Calu3 (cell line): ENCODE measurements at regions not wholly inside any gene's neighbourhood (a gene's known extent, or its start where the extent isn't known, plus 50 kb on each side); places are given as distances from the start of the nearest gene placed in this dataset.

Experiments used
- BruUV-seq: library from RNA; stranded (reverse); fragments of 400-500 nt; replicated peaks from 2 replicates; lab custom pipeline; 2021; lab: Mats Ljungman, UMichigan
- CTCF ChIA-PET: fragments of 300-600 bp; sonication (Branson Sonifier 250); formaldehyde crosslinking; loops from one replicate; lab custom pipeline; 2022; ENCODE audit warnings: antibody characterized with exemption; lab: Charles Lee
- DNase-seq: peaks from one replicate; pipeline ENCODE4 v3.0.0; 2022
- H3K27ac Mint-ChIP-seq: one replicate; pipeline ENCODE4 v1.8.0; 2022; ENCODE audit warnings: mixed read lengths; ENCODE audit not compliant: unreplicated experiment
- H3K27me3 Mint-ChIP-seq: one replicate; pipeline ENCODE4 v1.8.0; 2022; ENCODE audit warnings: mixed read lengths; ENCODE audit not compliant: unreplicated experiment
- H3K36me3 Mint-ChIP-seq: one replicate; pipeline ENCODE4 v1.8.0; 2022; ENCODE audit warnings: mild to moderate bottlenecking, moderate library complexity, mixed read lengths; ENCODE audit not compliant: insufficient read depth, unreplicated experiment
- H3K4me1 Mint-ChIP-seq: one replicate; pipeline ENCODE4 v1.8.0; 2022; ENCODE audit warnings: mild to moderate bottlenecking, low read depth, mixed read lengths; ENCODE audit not compliant: unreplicated experiment
- H3K4me3 Mint-ChIP-seq: one replicate; pipeline ENCODE4 v1.8.0; 2022; ENCODE audit warnings: mild to moderate bottlenecking, low read depth, moderate library complexity, mixed read lengths; ENCODE audit not compliant: unreplicated experiment
- H3K9me3 Mint-ChIP-seq: one replicate; pipeline ENCODE4 v1.8.0; 2022; ENCODE audit warnings: low read depth, mixed read lengths; ENCODE audit not compliant: unreplicated experiment
- intact Hi-C: fragments of 100-400 bp; cut with micrococcal nuclease; formaldehyde crosslinking; loops from one replicate; pipeline ENCODE4 v1.10.0; 2022; ENCODE audit not compliant: unreplicated experiment
- TF ChIP-seq, protein P1 (sequence below): fragments of 200-600 bp; IDR thresholded peaks from one replicate; pipeline ENCODE4 v1.8.0; 2022; ENCODE audit warnings: antibody characterized with exemption; ENCODE audit not compliant: unreplicated experiment

DNA sequence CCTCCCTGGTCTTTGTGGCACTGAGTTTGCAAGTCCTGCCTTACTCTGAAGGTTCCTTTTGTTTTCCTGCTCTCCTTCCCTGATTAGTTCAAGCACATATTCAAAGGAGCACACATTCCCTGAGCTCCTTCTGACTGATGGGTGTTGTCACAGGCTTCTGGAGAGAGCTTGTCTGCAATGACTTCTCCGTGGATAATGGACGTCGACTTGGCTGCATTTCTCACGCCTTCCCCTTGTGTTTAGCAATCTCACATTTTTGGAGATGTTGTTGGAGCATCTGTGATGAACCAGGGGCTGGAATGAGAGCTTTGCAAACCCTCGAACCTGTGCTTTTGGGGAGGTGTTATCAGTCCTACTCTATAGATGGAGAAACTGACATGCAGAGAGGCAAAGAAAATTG, 375.4 kb upstream of the PROK2 start:
- H3K9me3 Mint-ChIP-seq, result no peaks in the 10 kb centered on the region
- peaks cover 45% of the 10 kb centered on the region for H3K27me3 Mint-ChIP-seq
- no TSS peak for BruUV-seq
- no peak for DNase-seq
- H3K4me1 Mint-ChIP-seq, result peaks cover 9% of the 10 kb centered on the region
- no peaks in the 10 kb centered on the region for H3K36me3 Mint-ChIP-seq
- no peak overlapping the region for H3K27ac Mint-ChIP-seq
- TF ChIP-seq, protein P1, sequence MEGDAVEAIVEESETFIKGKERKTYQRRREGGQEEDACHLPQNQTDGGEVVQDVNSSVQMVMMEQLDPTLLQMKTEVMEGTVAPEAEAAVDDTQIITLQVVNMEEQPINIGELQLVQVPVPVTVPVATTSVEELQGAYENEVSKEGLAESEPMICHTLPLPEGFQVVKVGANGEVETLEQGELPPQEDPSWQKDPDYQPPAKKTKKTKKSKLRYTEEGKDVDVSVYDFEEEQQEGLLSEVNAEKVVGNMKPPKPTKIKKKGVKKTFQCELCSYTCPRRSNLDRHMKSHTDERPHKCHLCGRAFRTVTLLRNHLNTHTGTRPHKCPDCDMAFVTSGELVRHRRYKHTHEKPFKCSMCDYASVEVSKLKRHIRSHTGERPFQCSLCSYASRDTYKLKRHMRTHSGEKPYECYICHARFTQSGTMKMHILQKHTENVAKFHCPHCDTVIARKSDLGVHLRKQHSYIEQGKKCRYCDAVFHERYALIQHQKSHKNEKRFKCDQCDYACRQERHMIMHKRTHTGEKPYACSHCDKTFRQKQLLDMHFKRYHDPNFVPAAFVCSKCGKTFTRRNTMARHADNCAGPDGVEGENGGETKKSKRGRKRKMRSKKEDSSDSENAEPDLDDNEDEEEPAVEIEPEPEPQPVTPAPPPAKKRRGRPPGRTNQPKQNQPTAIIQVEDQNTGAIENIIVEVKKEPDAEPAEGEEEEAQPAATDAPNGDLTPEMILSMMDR, result no peak
- intact Hi-C loops, result no loop called here
- CTCF ChIA-PET, result interaction anchor here (0.9 kb wide), 1 partner anchor 10 kb away, joined by 3 read pairs; no protein-coding TSS in a partner anchor
- H3K4me3 Mint-ChIP-seq, result no peak overlapping the region

DNA sequence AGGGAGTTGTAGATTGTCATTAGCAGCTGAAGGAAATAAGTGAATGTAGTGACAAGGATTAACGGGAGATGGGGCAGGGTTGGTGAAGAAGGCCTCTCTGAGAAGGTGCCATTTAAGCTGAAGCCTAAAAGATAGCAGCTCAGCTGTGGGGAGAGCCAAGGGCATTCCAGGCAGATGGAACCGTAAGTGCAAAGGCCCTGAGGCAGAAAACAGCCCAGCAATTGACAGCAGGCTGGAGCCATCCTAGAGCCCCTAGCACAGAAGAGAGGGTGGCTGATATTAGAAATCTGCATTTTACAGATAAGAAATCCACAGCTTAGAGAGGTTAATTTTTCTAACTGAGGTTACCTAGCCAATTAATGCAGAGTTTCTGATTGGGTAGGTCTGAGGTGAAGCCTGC, 374.5 kb upstream of the PROK2 start:
- Mint-ChIP-seq H3K4me3 (no peak overlapping the region), H3K4me1 (peaks cover 9% of the 10 kb centered on the region), H3K36me3 (no peaks in the 10 kb centered on the region), H3K27ac (no peak overlapping the region), H3K9me3 (no peaks in the 10 kb centered on the region), H3K27me3 (peaks cover 47% of the 10 kb centered on the region)
- CTCF ChIA-PET, result no interaction called here
- DNase-seq, result no peak
- TF ChIP-seq, protein P1, result no peak
- intact Hi-C loops, result no loop called here
- BruUV-seq, result no TSS peak

DNA sequence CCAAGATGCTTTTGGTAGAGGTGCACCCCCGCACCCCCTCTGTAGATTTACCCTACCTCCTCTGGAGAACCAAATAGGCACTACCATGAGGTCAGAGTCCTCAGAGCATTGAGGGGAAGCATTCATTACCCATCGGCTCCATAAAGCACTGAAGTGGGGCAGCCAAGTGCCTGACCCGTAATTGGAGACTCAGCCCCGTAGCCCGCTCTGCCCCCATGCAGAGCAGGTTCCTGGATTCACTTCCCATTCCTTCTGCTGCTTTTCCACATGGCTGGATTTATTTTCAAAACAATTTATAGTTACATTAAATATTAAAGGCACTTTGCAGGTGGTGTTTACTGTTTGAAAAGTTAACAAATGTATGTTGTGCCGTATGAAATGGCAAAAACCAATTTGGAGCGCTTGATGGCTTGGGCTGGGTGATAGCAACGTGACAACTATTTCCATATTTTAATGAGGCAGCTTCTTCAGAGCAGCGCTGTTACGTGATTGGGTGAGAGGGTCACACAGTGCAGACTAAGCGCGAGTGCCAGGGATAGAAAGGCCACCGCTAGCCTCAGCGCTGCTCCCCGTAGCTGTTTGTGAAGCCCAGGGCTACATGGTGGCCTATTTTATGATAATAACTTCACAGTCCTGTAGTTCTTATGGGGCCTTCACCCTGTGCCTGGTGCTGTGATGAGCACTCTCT, 373.8 kb upstream of the PROK2 start:
- H3K4me3 Mint-ChIP-seq, result no peak overlapping the region
- peaks cover 47% of the 10 kb centered on the region for H3K27me3 Mint-ChIP-seq
- no peaks in the 10 kb centered on the region for H3K9me3 Mint-ChIP-seq
- no peaks in the 10 kb centered on the region for H3K36me3 Mint-ChIP-seq
- TF ChIP-seq, protein P1, result no peak
- CTCF ChIA-PET, result no interaction called here
- DNase-seq, result no peak
- intact Hi-C loops, result no loop called here
- no TSS peak for BruUV-seq
- no peak overlapping the region for H3K27ac Mint-ChIP-seq
- H3K4me1 Mint-ChIP-seq, result peaks cover 9% of the 10 kb centered on the region

DNA sequence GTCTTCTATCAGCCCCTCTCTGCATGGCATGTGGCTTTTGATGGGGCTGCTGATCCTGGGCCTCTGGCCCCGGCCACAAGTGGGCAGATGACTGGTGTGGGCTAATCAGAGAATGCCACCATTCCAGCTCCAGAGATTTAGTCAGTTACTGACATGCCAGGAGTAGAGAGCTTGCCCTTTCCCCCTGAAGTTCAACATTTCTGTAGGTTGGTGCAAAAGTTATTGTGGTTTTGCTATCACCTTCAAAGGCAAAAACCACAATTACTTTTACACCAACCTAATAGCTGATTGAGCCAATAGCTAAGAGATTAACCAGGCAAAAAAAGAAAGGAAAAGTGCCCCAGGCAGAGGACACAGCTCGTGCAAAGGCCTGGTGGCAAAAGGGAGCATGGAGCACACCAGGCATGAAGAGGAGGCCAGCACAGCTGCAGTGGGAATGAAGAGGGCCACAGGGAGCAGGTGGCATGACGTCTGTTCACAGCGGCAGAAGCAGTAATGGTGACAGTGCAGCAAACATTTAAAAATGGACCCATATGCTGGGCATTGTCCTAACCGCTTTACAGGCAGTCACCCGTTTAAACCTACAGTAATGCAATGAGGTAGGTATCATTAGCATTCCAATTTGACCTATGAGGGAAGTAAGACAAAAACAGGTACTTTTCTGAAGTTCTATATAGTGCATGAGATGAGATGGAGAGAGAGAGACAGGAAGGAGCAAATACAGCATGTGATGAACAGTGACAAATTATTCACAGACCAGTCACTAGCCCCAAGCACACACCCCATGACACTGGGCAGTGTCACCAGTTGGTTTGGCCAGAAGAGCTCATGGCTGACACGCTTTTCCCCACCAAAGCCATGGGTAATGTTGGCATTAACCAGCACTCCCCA, 373.0 kb upstream of the PROK2 start:
- no peaks in the 10 kb centered on the region for H3K9me3 Mint-ChIP-seq
- H3K4me3 Mint-ChIP-seq, result no peak overlapping the region
- intact Hi-C loops, result no loop called here
- TF ChIP-seq, protein P1, result no peak
- H3K36me3 Mint-ChIP-seq, result no peaks in the 10 kb centered on the region
- no peak for DNase-seq
- CTCF ChIA-PET, result no interaction called here
- BruUV-seq, result no TSS peak
- H3K27ac Mint-ChIP-seq, result no peak overlapping the region
- peaks cover 11% of the 10 kb centered on the region for H3K4me1 Mint-ChIP-seq
- peaks cover 45% of the 10 kb centered on the region for H3K27me3 Mint-ChIP-seq
